ENCODE measurements at regions not wholly inside any gene's neighbourhood (a gene's known extent, or its start where the extent isn't known, plus 50 kb on each side); places are given as distances from the start of the nearest gene placed in this dataset.
A peak's percentile ranks its signal among the peaks of the same experiment; 100 is the strongest.

GRCh38 chr6:40937491-40937890 lies 101.5 kb downstream of the UNC5CL start:
- no peak for DNase-seq

- no peak for DNase-seq
Measured at GRCh38 chr6:40936818-40937251, 102.2 kb downstream of the UNC5CL start.

- no peak for DNase-seq
Measured at GRCh38 chr6:40933864-40934263, 105.2 kb downstream of the UNC5CL start.

GRCh38 chr6:40932953-40933352 lies 106.1 kb downstream of the UNC5CL start:
- DNase-seq = no peak

GRCh38 chr6:40932366-40932765 lies 106.7 kb downstream of the UNC5CL start:
- DNase-seq = no peak

GRCh38 chr6:40931931-40932330 lies 107.1 kb downstream of the UNC5CL start:
- no peak for DNase-seq

- DNase-seq = no peak
Measured at GRCh38 chr6:40930555-40930954, 108.5 kb downstream of the UNC5CL start.

GRCh38 chr6:40930045-40930444 lies 109.0 kb downstream of the UNC5CL start:
- no peak for DNase-seq

- no peak for DNase-seq
Measured at GRCh38 chr6:40929176-40929575, 109.8 kb downstream of the UNC5CL start.

- DNase-seq = no peak
Measured at GRCh38 chr6:40928763-40929162, 110.3 kb downstream of the UNC5CL start.

GRCh38 chr6:40928307-40928706 lies 110.7 kb downstream of the UNC5CL start:
- DNase-seq = no peak

- DNase-seq = no peak
Measured at GRCh38 chr6:40925341-40925740, 113.7 kb downstream of the UNC5CL start.

- no peak for DNase-seq
Measured at GRCh38 chr6:40924839-40925238, 114.2 kb downstream of the UNC5CL start.

- DNase-seq = no peak
Measured at GRCh38 chr6:40923880-40924279, 115.1 kb downstream of the UNC5CL start.

- DNase-seq = no peak
Measured at GRCh38 chr6:40923326-40923725, 115.7 kb downstream of the UNC5CL start.

- DNase-seq = no peak
Measured at GRCh38 chr6:40922281-40922680, 116.7 kb downstream of the UNC5CL start.

GRCh38 chr6:40918040-40918651 lies 120.9 kb downstream of the UNC5CL start:
- no peak for DNase-seq

GRCh38 chr6:40917603-40918002 lies 121.4 kb downstream of the UNC5CL start:
- no peak for DNase-seq

- DNase-seq = no peak
Measured at GRCh38 chr6:40916845-40917244, 122.2 kb downstream of the UNC5CL start.

- no peak for DNase-seq
Measured at GRCh38 chr6:40915165-40915564, 123.9 kb downstream of the UNC5CL start.

GRCh38 chr6:40914005-40914404 lies 125.0 kb downstream of the UNC5CL start:
- DNase-seq = no peak

GRCh38 chr6:40912158-40912946 lies 126.7 kb downstream of the UNC5CL start:
- DNase-seq = peak; percentile 65

- peak; percentile 32 for DNase-seq
Measured at GRCh38 chr6:40910260-40910893, 128.6 kb downstream of the UNC5CL start.

GRCh38 chr6:40909811-40910210 lies 129.2 kb downstream of the UNC5CL start:
- DNase-seq = no peak
